Prostate gland (tissue), 2 donors: ENCODE measurements at regions not wholly inside any gene's neighbourhood (a gene's known extent, or its start where the extent isn't known, plus 50 kb on each side); places are given as distances from the start of the nearest gene placed in this dataset.

Source experiments
- POLR2AphosphoS5 ChIP-seq: sonication (generic); formaldehyde crosslinking; IDR thresholded peaks from one replicate; pipeline ENCODE4 v1.6.1; 2017; ENCODE audit warnings: antibody characterized with exemption
- TF ChIP-seq, protein P1 (sequence below), 4 experiments: fragments of 200-600 bp in 2 of 4; fragments of 450-650 bp in 2 of 4; sonication (generic) in 2 of 4; IDR thresholded peaks; 1 replicate in 3 of 4; 2 replicates in 1 of 4; pipeline ENCODE4 v1.5.1; 2016 to 2019; ENCODE audit warnings: antibody characterized with exemption in 4 of 4, mild to moderate bottlenecking in 2 of 4, moderate library complexity in 2 of 4

DNA sequence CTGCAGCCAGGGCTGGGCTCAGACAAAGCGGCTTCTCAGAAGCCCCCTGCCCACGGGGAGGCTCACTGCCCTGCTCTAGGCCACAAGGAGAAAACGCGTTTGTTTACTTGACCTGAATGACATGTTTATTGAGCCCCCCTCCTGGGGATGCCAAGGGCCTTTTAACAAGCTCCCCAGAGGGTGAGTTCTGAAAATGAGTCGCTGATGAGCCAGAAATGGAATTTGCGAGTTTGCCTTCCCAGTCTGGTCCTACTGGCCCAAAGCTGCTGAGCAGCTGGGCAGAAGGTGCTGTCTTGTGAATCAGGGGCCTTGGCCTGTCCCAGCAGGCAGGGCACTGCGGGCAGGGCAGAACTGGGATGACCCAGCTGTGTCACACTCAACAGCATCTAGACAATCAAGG lies 120.6 kb downstream of the SYF2 start:
- TF ChIP-seq, protein P1, sequence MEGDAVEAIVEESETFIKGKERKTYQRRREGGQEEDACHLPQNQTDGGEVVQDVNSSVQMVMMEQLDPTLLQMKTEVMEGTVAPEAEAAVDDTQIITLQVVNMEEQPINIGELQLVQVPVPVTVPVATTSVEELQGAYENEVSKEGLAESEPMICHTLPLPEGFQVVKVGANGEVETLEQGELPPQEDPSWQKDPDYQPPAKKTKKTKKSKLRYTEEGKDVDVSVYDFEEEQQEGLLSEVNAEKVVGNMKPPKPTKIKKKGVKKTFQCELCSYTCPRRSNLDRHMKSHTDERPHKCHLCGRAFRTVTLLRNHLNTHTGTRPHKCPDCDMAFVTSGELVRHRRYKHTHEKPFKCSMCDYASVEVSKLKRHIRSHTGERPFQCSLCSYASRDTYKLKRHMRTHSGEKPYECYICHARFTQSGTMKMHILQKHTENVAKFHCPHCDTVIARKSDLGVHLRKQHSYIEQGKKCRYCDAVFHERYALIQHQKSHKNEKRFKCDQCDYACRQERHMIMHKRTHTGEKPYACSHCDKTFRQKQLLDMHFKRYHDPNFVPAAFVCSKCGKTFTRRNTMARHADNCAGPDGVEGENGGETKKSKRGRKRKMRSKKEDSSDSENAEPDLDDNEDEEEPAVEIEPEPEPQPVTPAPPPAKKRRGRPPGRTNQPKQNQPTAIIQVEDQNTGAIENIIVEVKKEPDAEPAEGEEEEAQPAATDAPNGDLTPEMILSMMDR (IDR thresholded peaks at IDR 0.05), result no peak
- no peak for TF ChIP-seq POLR2AphosphoS5
